Adipocyte (in vitro differentiated cells): ENCODE measurements at regions not wholly inside any gene's neighbourhood (a gene's known extent, or its start where the extent isn't known, plus 50 kb on each side); places are given as distances from the start of the nearest gene placed in this dataset.
A peak's percentile ranks its signal among the peaks of the same experiment; 100 is the strongest.
"Not testable (repeated sequence)": the region's sequence is repeated elsewhere in the genome, so short reads cannot be mapped to it uniquely, and the experiment has no call there.

Experiments
- DNase-seq: peaks from one replicate; pipeline ENCODE4 v3.0.0-alpha.2; 2015; ENCODE audit warnings: low read depth
- H3K27me3 ChIP-seq: replicated peaks from 2 replicates; pipeline ENCODE4 v1.7.0; 2013; ENCODE audit warnings: mild to moderate bottlenecking, low read length, moderate library complexity; ENCODE audit not compliant: control insufficient read depth, insufficient read depth
- H3K36me3 ChIP-seq: 2 replicates; pipeline ENCODE4 v1.7.0; 2013; ENCODE audit warnings: low read length, mild to moderate bottlenecking, moderate library complexity; ENCODE audit not compliant: control insufficient read depth, insufficient read depth, severe bottlenecking
- H3K4me1 ChIP-seq: 2 replicates; pipeline ENCODE4 v1.7.0; 2013; ENCODE audit warnings: mild to moderate bottlenecking, low read length, moderate library complexity; ENCODE audit not compliant: control insufficient read depth, insufficient read depth
- H3K4me3 ChIP-seq: 2 replicates; pipeline ENCODE4 v1.7.0; 2013; ENCODE audit warnings: mild to moderate bottlenecking, low read length, moderate library complexity
- H3K9ac ChIP-seq: 2 replicates; pipeline ENCODE4 v1.7.0; 2013; ENCODE audit warnings: mild to moderate bottlenecking, low read length, moderate library complexity
- H3K9me3 ChIP-seq: 2 replicates; pipeline ENCODE4 v1.7.0; 2013; ENCODE audit warnings: mild to moderate bottlenecking, low read length, moderate library complexity; ENCODE audit not compliant: control insufficient read depth

- Histone ChIP-seq H3K4me3 (no peak overlapping the region), H3K27me3 (no peaks in the 10 kb centered on the region), H3K9me3 (no peaks in the 10 kb centered on the region), H3K4me1 (no peaks in the 10 kb centered on the region), H3K9ac (no peak overlapping the region), H3K36me3 (no peaks in the 10 kb centered on the region)
- no peak for DNase-seq
These were observed 343.4 kb upstream of the ARPP21 start for GRCh38 chr3:35295906-35296305.

GRCh38 chr3:35296533-35296932 is 342.8 kb upstream of the ARPP21 start:
- peak; percentile 41 for DNase-seq
- Histone ChIP-seq H3K9me3 (no peaks in the 10 kb centered on the region), H3K9ac (no peak overlapping the region), H3K4me3 (no peak overlapping the region), H3K4me1 (no peaks in the 10 kb centered on the region), H3K27me3 (no peaks in the 10 kb centered on the region), H3K36me3 (no peaks in the 10 kb centered on the region)

GRCh38 chr3:35296944-35297343 is 342.4 kb upstream of the ARPP21 start:
- H3K9ac ChIP-seq, H3K27me3 ChIP-seq, H3K36me3 ChIP-seq, DNase-seq, H3K4me3 ChIP-seq, H3K9me3 ChIP-seq, H3K4me1 ChIP-seq: not testable (repeated sequence)

GRCh38 chr3:35305406-35305805 is 333.9 kb upstream of the ARPP21 start:
- Histone ChIP-seq H3K9me3 (no peaks in the 10 kb centered on the region), H3K4me1 (no peaks in the 10 kb centered on the region), H3K27me3 (no peaks in the 10 kb centered on the region), H3K4me3 (no peak overlapping the region), H3K9ac (no peak overlapping the region), H3K36me3 (no peaks in the 10 kb centered on the region)
- DNase-seq = no peak

- DNase-seq = no peak
- no peak overlapping the region for H3K4me3 ChIP-seq
- no peaks in the 10 kb centered on the region for H3K27me3 ChIP-seq
- H3K36me3 ChIP-seq = no peaks in the 10 kb centered on the region
- no peak overlapping the region for H3K9ac ChIP-seq
- H3K9me3 ChIP-seq = no peaks in the 10 kb centered on the region
- H3K4me1 ChIP-seq = no peaks in the 10 kb centered on the region
These were observed 332.0 kb upstream of the ARPP21 start for GRCh38 chr3:35307296-35307695.

GRCh38 chr3:35316841-35317240 is 322.5 kb upstream of the ARPP21 start:
- H3K4me1 ChIP-seq, H3K27me3 ChIP-seq, DNase-seq, H3K9me3 ChIP-seq, H3K36me3 ChIP-seq, H3K9ac ChIP-seq, H3K4me3 ChIP-seq: not testable (repeated sequence)

GRCh38 chr3:35320646-35321407 is 318.5 kb upstream of the ARPP21 start:
- H3K4me3 ChIP-seq = no peak overlapping the region
- H3K9me3 ChIP-seq = peaks cover 14% of the 10 kb centered on the region
- no peaks in the 10 kb centered on the region for H3K4me1 ChIP-seq
- H3K27me3 ChIP-seq = no peaks in the 10 kb centered on the region
- no peak for DNase-seq
- H3K36me3 ChIP-seq = no peaks in the 10 kb centered on the region
- no peak overlapping the region for H3K9ac ChIP-seq

GRCh38 chr3:35322070-35322469 is 317.3 kb upstream of the ARPP21 start:
- no peak overlapping the region for H3K9ac ChIP-seq

GRCh38 chr3:35335703-35336102 is 303.6 kb upstream of the ARPP21 start:
- DNase-seq = no peak
- no peak overlapping the region for H3K4me3 ChIP-seq
- no peak overlapping the region for H3K9ac ChIP-seq
- H3K27me3 ChIP-seq = no peaks in the 10 kb centered on the region
- no peaks in the 10 kb centered on the region for H3K36me3 ChIP-seq
- H3K9me3 ChIP-seq = no peaks in the 10 kb centered on the region
- H3K4me1 ChIP-seq = no peaks in the 10 kb centered on the region

More at GRCh38 chr3:35322070-35322469, 317.3 kb upstream of the ARPP21 start:
- DNase-seq = peak; percentile 19
- Histone ChIP-seq H3K27me3 (no peaks in the 10 kb centered on the region), H3K4me1 (no peaks in the 10 kb centered on the region), H3K36me3 (no peaks in the 10 kb centered on the region), H3K4me3 (no peak overlapping the region), H3K9me3 (peaks cover 21% of the 10 kb centered on the region)

- H3K4me1 ChIP-seq = no peaks in the 10 kb centered on the region
- H3K27me3 ChIP-seq = no peaks in the 10 kb centered on the region
- H3K9me3 ChIP-seq = no peaks in the 10 kb centered on the region
- no peak overlapping the region for H3K4me3 ChIP-seq
- no peak overlapping the region for H3K9ac ChIP-seq
- H3K36me3 ChIP-seq = no peaks in the 10 kb centered on the region
- DNase-seq = no peak
These were observed 302.7 kb upstream of the ARPP21 start for GRCh38 chr3:35336601-35337000.

- Histone ChIP-seq H3K4me1 (no peaks in the 10 kb centered on the region), H3K9me3 (no peaks in the 10 kb centered on the region), H3K27me3 (no peaks in the 10 kb centered on the region), H3K9ac (no peak overlapping the region), H3K4me3 (no peak overlapping the region), H3K36me3 (no peaks in the 10 kb centered on the region)
- DNase-seq = no peak
These were observed 301.1 kb upstream of the ARPP21 start for GRCh38 chr3:35338186-35338585.

- H3K4me3 ChIP-seq = no peak overlapping the region
- no peaks in the 10 kb centered on the region for H3K27me3 ChIP-seq
- DNase-seq = no peak
- H3K36me3 ChIP-seq = no peaks in the 10 kb centered on the region
- no peak overlapping the region for H3K9ac ChIP-seq
- H3K9me3 ChIP-seq = no peaks in the 10 kb centered on the region
- H3K4me1 ChIP-seq = no peaks in the 10 kb centered on the region
These were observed 259.1 kb upstream of the ARPP21 start for GRCh38 chr3:35380196-35380595.
